Suppressor macrophage treated with lipopolysaccharide for 4 hours (primary cell): ENCODE measurements at regions not wholly inside any gene's neighbourhood (a gene's known extent, or its start where the extent isn't known, plus 50 kb on each side); places are given as distances from the start of the nearest gene placed in this dataset.

Experiments
- DNase-seq: peaks from one replicate; pipeline ENCODE4 v3.0.0-alpha.2; 2020

DNA sequence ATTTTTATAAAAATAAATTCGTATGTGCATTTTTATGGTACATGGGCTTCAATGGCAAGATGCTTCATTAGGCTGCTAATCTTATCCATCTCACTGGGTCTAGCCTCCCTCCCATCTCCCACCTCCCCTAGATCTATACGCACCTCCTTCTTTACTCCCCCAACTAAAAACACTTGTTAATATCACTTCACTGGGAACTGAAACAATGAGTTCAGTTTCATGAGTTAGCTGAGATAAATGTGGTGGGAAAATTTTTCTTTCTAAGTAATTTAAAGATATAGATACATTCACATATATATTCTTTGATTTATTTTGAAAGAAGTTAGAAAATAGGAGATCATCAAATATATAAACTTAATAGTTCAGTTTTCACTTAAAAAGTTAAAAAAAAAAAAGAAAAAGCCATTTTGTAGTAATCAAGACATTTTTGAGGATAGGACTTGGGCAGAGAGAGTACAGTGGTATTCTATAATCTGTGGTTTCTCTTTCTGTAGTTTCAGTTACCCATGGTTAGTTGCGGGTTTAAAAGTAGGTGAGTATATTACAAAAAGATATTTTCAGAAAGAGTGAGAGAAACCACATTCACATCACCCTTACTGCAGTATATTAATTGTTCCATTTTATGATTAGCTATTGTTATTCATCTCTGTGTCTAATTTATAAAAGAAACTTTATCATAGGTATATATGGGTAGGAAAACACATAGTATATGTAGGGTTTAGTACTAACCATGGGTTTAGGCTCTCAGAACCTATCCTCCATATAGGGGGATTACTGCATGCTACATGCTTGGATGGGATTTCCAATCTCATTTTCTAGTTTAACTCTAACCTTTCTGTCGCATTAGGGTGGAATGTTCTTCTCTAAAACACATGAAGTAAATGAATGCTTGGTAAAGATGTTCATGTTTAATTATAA lies 316.0 kb upstream of the CBLB start:
- no peak for DNase-seq

DNA sequence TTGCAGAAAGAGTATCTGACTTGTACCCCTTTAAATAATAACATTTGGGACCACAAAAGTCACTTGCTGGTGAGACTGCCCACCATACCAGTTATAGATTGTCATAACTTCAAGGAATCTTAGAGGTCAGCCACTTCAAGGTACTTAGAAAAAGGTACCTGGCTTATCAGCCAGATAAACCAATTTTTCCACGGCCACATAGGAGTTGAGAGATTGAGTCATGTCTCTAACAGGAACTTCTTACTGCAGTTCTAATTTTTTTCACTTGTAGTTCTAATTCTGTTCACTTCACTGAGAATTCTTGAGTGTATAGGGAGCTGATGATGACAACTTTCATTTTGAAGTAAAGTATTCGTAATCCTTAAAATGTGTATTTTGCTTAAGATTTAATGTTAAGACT lies 317.1 kb upstream of the CBLB start:
- DNase-seq: no peak

DNA sequence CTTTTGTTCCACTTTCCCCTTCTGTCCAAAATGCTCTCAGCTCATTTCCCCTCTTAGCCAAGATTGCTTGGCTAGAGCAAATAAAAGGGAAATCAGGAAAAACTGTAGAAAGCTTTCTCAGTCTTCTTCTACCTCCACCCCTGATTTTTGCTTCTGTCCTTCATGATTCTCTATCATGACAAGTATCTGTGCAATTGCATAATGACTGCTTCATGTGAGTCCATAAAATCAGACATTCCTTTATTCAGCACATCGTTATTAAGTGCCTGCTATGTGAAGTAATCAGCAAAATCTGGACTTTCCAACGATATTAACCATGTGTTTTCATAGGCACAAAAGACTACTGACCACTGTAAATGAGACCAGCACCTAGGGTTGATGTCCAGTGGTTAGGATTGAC lies 321.5 kb upstream of the CBLB start:
- DNase-seq: no peak

DNA sequence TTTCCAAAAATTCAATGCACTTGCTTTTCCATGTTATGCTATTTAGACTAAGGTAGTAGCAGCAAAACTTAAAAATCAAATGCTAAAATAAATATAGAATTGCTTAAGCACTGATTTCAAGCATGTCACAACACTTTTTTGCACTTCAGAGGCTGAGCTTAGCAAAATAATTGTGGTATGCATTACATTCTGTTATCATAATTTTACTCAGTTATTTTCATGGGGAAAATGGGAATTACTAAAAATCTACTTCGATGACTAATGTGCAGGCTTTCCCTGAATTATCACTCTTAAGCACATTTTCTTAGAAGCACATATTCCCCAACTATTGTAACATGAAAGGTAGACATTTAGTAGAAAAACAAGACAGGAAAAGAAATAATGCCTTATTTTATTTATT lies 322.4 kb upstream of the CBLB start:
- no peak for DNase-seq

DNA sequence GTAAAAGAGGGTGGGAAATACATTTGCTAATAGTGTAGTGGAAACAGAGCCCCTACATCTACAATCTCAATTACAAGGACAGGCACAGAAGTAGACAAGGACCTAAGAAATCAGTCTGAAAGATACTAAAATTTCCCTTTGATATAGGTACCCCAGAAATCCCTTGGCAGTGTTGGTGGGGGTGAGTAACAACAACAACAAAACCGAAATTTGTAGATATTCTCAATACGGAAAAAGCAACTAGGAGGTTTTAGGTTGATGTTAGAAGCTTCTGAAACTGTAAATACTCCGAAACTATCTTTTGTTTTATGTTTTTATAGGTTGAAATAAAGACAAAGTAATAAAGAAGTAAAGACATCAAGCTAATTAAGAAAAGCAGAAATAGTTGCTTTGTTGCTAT lies 323.1 kb upstream of the CBLB start:
- no peak for DNase-seq

DNA sequence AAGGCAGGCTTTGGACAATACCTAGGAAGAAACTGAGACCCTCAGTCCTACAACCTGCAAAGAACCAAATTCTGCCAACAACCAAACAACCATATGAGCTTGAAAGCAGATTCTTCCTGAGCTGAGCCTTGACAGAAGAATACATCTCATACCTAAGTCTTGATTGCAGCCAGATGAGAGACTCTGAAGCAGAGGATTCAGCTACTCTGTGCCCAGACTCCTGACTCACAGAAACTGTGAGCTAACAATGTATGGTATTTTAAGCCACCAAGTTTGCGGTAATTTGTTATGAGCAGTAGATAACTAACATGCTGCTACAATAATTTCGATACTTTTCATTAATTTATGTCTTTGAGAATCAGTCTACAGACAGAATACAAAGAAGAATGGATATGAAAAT lies 325.1 kb upstream of the CBLB start:
- DNase-seq: no peak

DNA sequence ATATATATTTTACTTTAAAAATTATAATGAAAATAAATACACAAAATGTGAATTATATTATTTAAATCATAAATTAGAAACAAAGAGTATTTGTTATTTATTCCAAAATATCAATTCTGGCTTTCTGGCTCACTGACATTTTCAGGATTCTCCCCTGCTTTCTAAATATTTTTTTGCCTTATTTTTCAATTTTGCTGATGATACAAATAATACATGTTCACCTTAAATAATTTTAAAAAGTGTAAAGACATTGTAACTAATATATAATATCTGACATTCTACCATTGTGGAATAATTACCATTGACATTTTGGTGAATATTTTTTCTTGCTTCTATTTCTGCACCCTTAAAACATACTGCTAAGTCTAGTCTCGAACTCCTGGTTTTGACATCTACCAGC lies 325.9 kb upstream of the CBLB start:
- DNase-seq: no peak

DNA sequence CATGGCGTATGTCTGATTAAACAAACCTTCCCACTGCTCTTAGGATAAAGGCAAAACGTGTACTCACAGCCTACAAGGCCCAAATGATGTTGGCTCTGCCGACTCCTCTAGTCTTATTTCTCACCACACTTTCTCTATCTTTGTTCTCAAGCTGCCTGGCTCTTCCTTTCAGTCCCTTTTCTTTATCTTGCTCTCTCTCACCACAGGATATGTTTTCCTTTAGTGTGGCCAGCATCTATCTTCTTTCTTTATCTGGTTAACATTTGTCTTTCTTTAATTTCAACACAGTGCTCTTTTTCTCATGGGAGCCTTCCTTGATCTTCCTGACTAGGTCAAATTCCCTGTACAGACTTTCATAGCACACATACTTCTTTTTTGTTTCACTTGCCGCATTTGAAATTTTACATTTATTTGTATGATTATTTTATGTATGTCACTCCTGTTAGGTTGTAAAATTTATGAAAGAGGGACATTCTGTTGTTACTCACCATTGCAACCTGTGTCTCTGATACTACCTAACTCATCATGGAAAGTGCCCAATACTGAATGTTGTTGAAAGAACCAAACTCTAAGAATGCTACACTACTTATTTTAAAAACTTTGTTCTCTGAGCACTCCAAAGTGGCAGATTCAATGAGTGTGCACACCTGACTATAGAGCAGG lies 328.9 kb upstream of the CBLB start:
- DNase-seq: no peak

DNA sequence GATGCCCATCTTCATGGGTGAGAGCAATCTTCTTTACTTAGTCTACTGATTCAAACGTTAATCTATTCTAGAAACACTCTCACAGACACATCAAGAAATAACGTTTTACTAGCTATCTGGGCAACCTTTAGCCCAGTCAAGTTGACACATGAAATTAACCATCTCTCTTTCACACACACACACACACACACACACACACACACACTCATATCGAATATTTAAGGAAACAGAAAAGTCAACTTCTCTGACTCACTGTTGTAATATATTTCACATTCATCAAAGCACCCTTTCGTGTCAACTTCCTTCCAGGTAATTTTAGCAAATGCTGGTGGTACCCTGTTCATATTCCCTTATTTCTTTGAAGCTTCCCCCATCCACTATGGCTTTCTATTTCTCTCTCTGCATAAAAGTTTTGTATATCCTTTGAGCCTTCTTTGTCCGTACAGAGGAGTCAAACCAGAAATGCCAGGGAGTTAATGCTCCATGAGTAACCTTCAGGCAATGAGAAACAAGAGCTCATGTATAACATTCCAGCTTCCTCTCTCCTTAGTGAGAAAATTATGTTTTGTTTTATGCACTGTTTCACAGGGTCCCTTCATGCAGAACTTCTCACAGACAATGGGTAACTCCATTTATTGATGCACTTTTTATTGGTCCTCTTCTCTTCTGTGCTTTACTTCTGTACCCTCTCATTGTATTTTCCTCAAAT lies 335.5 kb upstream of the CBLB start:
- DNase-seq: no peak

DNA sequence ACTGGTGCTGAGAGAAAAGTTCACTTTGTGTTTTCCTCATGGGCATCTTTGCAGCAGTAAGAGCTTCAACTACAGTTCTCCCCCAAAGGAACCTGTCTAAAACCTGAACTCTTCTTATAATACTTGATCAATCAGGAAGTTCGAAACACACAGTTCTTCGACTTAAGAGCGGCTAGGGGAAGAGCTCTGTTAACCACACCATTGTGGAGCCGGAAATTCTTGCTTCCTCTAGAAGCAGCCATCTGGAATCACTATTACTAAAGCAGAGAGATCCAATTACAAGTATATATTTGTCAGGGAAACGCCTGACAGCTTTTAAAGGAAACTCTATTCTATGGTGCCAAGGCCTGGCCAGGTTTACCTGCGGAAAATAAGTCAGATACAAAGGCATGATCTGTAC lies 337.3 kb upstream of the CBLB start:
- peak; percentile 38 for DNase-seq

DNA sequence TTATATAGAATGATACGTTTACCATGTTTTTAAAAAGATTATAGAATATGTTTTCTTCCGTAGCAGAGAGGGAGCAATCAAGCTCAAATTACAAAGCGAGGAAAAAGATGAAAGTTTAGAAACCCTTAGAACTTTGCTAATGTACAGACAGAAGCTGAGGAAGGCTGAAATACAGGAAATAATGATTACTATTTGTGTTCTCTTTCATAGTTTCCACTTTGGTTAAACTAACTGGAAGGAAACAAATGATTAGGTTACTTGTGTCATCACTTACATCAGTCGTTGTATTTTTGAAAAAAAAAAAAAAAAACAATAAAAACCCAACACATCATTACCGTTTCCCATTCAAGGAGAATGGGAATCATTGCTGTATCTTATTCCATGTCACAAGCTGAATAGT lies 337.8 kb upstream of the CBLB start:
- peak; percentile 9 for DNase-seq

DNA sequence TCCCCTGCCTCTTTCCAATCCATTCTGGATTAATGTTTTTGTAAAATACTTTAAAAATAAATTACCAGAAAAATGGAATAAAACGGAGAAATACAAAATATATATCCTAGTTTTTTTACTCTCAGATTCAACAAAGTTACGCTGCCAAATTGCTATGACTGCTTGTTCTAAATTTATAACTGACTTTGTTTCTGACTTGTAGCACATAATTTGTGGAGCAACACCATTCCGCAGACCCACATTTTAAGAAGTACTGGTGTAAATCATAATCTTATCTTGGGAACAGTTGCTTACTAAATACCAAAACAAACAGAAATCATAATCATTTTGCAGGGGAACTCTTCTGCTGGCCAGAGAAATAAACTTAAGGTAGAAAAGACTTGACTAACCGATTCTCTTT lies 339.4 kb upstream of the CBLB start:
- no peak for DNase-seq

DNA sequence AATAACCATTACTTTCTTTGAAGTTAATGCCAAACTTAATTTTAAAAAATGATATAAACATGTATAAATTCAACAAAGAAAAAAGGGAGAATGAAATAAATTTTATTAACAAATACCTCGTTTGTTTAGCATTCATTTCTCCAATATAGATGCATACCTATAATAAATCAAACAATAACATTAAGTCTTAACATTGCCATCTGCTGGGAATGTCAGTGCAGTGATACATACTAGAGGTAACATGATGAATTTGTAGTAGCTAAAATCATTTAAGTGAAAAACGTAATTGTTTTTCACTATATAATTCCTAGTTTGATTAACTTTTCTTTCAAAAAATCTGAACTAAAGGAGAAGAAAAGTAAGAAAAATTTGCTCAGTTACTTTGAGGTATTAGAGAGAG lies 340.2 kb upstream of the CBLB start:
- DNase-seq: no peak

DNA sequence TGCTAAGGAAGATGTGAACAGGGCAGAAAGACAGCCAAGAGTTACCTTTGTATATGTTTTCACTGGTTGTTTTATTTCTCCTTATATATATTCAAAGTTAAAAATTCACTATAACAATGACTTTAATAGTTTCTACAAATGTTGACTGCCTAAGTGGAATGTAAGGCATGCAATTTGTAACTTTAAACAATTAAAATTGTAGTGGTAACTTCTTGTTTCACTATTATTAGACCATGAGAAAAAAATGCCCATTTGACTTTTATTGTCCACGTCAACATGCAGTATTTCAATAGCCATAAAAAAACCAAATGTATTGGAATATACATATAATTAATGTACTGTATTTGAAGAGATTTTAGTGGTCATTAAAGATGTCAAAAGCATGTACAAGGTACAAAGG lies 340.7 kb upstream of the CBLB start:
- no peak for DNase-seq

DNA sequence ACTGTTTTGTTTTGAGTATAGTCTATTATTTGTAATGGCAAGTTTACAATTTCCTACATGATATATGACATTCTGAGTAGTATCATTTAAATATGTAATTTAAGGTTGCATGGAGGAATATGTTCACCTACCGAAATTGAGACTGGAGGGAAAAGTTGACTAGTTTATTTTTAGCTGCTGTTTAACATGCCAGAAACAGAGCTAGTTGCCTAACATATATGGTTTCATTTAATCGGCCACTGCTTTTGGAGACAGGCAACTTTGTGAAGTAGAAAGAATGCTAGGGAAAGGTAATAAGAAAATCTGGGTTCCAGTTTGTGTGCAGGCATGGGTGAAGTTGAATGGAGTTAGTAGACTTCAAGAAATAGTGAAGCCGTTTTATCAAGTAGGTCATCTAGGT lies 342.1 kb upstream of the CBLB start:
- DNase-seq: no peak

DNA sequence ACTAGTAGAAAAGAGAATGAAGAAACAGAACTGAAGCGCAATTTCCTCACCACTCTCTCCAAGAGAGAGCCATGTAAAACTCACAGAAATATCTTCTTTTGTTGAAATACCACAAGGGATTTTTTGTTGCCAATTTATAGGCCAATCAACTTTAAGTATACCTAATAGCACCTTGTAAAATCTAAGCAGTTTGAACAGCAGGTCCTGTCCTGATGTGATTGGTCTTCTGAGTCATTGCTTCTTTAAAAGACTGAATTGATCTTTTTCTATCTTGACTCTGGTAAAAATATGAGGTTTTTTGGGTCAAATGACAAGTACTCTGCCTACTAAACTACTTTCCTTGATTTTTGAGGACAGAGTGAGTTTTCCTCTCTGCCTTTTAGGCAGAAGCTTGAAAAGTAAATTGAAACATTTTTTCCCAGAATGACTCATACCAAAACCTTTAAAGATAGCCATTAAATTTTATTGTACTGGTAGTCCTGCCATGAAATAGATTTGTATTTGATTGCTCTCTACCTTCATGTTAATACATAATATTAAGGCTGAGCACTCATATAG lies 343.9 kb upstream of the CBLB start:
- DNase-seq: no peak

DNA sequence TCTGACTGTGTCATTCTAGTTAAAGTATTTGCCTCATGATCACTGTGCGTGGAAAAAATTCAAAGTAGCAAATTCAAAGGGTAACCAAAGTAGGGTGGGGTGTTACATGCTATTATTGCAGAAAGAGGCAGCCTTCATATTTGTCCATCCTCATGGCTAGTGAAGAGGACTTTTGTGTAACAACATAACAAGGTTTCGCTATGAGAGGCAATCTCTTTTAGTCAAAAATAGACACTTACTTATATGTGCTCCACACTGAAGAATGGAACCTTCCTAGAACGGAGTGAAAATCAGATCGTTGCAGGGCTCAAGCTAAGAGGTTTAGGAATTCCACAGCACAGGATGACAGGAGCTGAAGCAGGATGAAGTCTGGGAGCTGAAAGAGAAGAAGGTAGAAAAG lies 345.1 kb upstream of the CBLB start:
- no peak for DNase-seq

DNA sequence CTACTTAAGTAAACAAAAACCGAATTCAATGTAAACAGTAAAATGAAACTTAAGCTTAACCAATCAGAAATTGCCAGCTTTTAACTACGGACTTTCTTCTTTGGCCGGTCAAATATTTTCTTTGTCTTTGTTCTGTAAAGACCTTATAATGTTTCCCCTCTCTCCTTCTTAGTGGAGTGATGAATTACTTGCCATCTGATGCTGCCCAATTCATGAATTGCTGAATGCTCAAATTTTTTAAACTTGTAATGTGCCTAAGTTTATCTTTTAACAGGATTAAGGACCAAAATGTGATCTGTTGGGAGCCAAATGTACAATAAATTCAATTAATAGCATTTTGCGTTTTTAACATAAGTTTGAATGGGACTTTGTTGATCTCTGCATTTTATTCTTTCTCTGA lies 345.8 kb upstream of the CBLB start:
- no peak for DNase-seq

DNA sequence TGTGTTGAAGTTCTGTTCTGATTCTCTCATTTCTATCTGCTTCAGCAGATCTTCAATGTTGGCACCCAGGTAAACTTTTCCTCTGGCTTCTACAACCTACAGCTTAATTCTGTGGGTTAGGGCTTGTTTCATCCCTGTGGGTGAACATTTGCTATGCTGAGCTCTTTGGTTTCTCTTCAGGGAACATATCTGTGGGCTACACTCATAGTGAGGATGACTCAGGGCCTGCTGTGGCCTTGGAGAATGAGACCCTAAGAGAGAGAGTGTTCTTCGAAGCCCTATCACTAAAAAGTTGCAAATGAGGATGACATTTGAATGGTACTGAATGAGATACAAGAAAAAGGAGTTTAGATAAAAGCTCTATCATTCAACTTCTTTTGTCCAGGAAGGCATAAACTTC lies 346.2 kb upstream of the CBLB start:
- DNase-seq: no peak

DNA sequence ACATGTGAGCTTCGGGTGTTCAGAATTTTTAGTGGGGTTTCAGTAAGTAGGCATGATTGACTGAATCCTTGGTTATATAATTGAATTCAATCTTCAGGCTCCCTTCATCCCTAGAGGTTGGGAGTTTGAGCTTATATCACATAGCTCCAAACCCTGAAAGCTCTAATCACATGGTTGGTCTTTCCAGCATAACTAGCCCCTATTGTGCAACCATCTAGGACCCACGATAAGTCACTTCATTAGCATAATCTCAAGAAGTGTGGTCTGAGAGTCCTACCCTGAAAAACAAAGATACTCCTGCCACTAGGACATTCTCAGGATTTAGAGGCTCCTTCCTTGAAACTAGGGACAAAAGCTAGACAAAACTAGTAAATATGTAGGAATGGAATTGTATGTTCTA lies 348.9 kb upstream of the CBLB start:
- no peak for DNase-seq

DNA sequence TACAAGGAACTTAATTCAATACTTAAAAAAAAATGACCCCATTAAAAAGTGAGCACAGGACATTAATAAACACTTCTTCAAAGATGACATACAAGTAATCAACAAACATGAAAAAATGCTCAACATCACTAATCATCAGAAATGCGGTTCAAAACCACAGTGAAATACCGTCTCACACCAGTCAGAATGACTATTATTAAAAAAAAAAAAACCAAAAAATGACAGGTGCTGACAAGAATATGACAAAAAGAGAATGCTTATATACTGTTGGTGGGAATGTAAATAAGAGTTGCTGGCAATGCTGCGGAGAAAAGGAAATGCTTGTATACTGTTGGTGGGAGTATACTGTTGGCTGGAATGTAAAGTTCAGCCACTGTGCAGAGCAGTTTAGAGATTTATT lies 358.3 kb upstream of the CBLB start:
- no peak for DNase-seq

DNA sequence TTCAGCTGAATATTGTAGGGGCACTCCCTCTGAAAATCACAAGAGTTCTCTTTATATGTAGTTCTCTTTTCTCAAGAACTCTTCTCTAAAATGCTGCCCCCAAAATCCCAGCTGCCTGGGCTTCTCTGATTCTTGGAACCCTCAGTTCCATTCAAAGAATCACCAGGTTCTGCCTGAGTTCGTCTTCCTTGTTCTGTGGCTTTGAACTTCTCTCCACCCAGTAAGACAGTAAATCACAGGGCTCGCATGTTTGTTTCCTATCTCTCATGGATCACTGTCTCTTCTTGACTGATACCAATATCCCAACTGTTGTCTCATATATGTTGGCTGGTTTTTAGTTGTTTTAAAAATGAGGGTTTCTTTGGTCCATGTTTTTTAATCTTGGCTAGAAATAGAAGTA lies 359.5 kb upstream of the CBLB start:
- DNase-seq: no peak

DNA sequence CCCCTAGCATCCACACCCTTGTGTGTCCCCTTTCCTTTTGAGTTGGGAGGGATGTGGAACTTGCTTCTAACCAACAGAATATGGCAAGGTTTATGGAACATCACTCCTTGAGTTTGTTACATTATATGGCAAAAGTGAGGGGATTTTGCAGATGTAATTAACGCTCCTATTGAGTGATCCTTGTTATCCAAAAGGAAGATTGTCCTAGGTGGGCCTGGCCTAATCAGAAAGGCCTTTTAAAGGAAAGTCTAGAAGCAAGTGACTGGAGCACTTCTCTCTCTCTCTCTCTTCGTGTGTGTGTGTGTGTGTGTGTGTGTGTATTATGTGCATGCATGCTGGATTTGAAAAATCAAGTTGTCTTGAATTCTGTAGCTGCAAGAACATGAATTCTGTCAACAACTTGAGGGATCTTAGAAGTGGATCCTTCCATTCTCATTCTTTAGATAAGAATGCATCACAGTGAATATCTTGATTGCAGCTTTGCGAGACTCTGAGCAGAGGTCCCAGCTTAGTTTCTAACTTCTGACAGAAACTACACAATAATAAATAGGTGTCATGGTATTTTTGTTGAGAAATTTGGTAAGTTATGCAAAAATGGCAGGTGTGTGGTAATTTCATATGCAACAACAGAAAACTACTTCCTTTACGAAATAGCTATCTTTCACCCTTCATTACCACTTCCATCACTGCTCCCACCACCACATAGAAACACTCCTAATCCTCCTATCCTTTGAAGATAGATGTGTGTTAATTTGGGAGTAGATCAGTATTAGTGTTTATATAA lies 360.9 kb upstream of the CBLB start:
- no peak for DNase-seq
